Activated CD4-positive, alpha-beta T cell treated with anti-CD3 and anti-CD28 coated beads, Interleukin-2, amount 10 ng/mL, durations not matched to agents 24 days and 14 days (primary cell): ENCODE measurements at regions not wholly inside any gene's neighbourhood (a gene's known extent, or its start where the extent isn't known, plus 50 kb on each side); places are given as distances from the start of the nearest gene placed in this dataset.
"Not testable (repeated sequence)": the region's sequence is repeated elsewhere in the genome, so short reads cannot be mapped to it uniquely, and the experiment has no call there.

ENCODE experiments used
- DNase-seq: peaks from one replicate; pipeline ENCODE4 v3.0.0; 2022
- H3K27ac Mint-ChIP-seq: one replicate; pipeline ENCODE4 v1.8.0; 2022; ENCODE audit warnings: mild to moderate bottlenecking, mixed read lengths
- H3K27me3 Mint-ChIP-seq: one replicate; pipeline ENCODE4 v1.8.0; 2022; ENCODE audit warnings: mixed read lengths
- H3K36me3 Mint-ChIP-seq: one replicate; pipeline ENCODE4 v1.8.0; 2022; ENCODE audit warnings: low read depth, mild to moderate bottlenecking, mixed read lengths
- H3K4me1 Mint-ChIP-seq: one replicate; pipeline ENCODE4 v1.8.0; 2021; ENCODE audit warnings: mixed read lengths
- H3K4me3 Mint-ChIP-seq: one replicate; pipeline ENCODE4 v1.8.0; 2022; ENCODE audit warnings: mild to moderate bottlenecking, moderate library complexity, mixed read lengths
- H3K9me3 Mint-ChIP-seq: one replicate; pipeline ENCODE4 v1.8.0; 2021; ENCODE audit warnings: mixed read lengths
- intact Hi-C: fragments of 100-400 bp; cut with micrococcal nuclease; formaldehyde crosslinking; loops from one replicate; pipeline ENCODE4 v1.15.1; 2023

GRCh38 chr21:14058566-14058965, 152.2 kb downstream of the LIPI start:
- no peaks in the 10 kb centered on the region for H3K4me1 Mint-ChIP-seq
- intact Hi-C loops, result no loop called here
- H3K4me3 Mint-ChIP-seq, result no peak overlapping the region
- H3K9me3 Mint-ChIP-seq, result no peaks in the 10 kb centered on the region
- H3K27ac Mint-ChIP-seq, result no peak overlapping the region
- H3K36me3 Mint-ChIP-seq, result no peaks in the 10 kb centered on the region
- no peaks in the 10 kb centered on the region for H3K27me3 Mint-ChIP-seq
- DNase-seq, result peak; percentile 46

- H3K36me3 Mint-ChIP-seq, H3K27ac Mint-ChIP-seq, H3K9me3 Mint-ChIP-seq, H3K4me3 Mint-ChIP-seq, H3K4me1 Mint-ChIP-seq, intact Hi-C loops, H3K27me3 Mint-ChIP-seq: not testable (repeated sequence)
- peak; percentile 40 for DNase-seq
Measured at GRCh38 chr21:14057841-14058481, 152.8 kb downstream of the LIPI start.

DNA sequence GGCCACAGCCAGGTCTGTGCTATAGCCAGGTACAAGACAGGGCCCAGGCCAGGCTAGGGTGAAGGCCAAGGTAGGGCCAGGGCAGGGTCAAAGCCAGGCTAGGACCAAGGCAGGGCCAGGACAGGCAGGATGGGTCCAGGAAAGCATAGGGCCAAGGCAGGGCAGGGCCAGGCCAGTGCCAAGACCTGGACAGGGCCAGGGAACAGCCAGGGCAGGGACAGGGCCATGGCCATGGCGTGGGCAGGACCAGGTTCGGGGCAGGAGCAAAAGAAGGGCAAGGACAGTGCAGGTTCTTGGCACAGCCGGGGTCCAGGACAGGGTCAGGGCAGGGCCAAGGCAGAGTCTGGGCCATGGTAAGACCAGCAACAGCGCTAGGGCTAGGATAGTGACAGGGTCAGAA, 153.4 kb downstream of the LIPI start:
- Mint-ChIP-seq H3K4me3 (no peak overlapping the region), H3K4me1 (no peaks in the 10 kb centered on the region), H3K36me3 (no peaks in the 10 kb centered on the region), H3K27ac (no peak overlapping the region), H3K9me3 (no peaks in the 10 kb centered on the region), H3K27me3 (no peaks in the 10 kb centered on the region)
- no peak for DNase-seq
- intact Hi-C loops, result no loop called here

- Mint-ChIP-seq H3K4me3 (no peak overlapping the region), H3K36me3 (no peaks in the 10 kb centered on the region), H3K27ac (no peak overlapping the region), H3K9me3 (no peaks in the 10 kb centered on the region), H3K27me3 (no peaks in the 10 kb centered on the region), H3K4me1 (no peaks in the 10 kb centered on the region)
- DNase-seq, result peak; percentile 46
- intact Hi-C loops, result no loop called here
Measured at GRCh38 chr21:14056771-14057191, 154.0 kb downstream of the LIPI start.

- H3K9me3 Mint-ChIP-seq, H3K36me3 Mint-ChIP-seq, H3K27ac Mint-ChIP-seq, H3K4me1 Mint-ChIP-seq, H3K4me3 Mint-ChIP-seq, H3K27me3 Mint-ChIP-seq, intact Hi-C loops: not testable (repeated sequence)
- DNase-seq, result peak; percentile 49
Measured at GRCh38 chr21:14055746-14056515, 154.8 kb downstream of the LIPI start.

DNA sequence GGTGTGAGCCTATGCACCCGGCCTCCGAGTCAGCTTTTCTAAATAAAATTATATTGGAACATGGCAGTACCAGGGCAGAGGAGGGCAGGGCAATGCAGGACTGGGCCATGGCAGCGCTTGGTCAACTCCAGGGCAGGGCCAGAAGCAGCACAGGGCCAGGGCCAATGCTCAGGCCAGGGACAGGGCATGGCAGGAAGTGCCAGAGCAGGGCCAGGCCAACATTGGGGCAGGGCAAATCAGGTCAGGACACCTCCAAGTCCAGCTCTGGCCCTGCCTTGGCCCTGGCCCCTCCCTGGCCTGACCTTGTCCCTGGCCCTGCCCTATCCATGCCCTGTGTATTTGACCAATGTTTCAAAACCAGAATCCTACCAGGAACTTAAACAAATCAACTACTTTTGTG, 156.1 kb downstream of the LIPI start:
- Mint-ChIP-seq H3K27ac (no peak overlapping the region), H3K27me3 (no peaks in the 10 kb centered on the region), H3K4me1 (peaks cover 4% of the 10 kb centered on the region), H3K36me3 (no peaks in the 10 kb centered on the region), H3K4me3 (no peak overlapping the region), H3K9me3 (no peaks in the 10 kb centered on the region)
- peak; percentile 37 for DNase-seq
- intact Hi-C loops, result no loop called here

- no peak overlapping the region for H3K4me3 Mint-ChIP-seq
- no peaks in the 10 kb centered on the region for H3K36me3 Mint-ChIP-seq
- DNase-seq, result no peak
- no peaks in the 10 kb centered on the region for H3K27me3 Mint-ChIP-seq
- peaks cover 4% of the 10 kb centered on the region for H3K4me1 Mint-ChIP-seq
- intact Hi-C loops, result no loop called here
- no peak overlapping the region for H3K27ac Mint-ChIP-seq
- H3K9me3 Mint-ChIP-seq, result no peaks in the 10 kb centered on the region
Measured at GRCh38 chr21:14050121-14050520, 160.6 kb downstream of the LIPI start.

DNA sequence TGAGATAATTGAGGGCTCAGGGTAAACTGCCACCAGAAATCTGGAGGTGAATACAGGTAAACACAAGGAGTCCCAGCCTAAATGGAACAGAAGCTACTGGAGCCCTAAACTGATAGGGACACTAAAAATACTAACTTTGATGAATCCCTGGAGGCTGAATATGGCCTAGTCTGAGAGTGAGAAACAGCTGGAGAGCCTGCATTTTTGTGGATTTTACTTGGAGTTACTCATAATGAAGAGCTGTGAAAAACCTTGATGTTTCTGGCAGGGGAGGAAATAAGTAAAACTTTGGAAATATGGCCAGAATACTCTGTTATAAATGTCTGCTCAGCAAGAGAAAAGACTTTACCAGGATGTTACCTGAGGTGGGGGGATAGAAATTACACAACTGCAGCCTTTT, 164.4 kb downstream of the LIPI start:
- Mint-ChIP-seq H3K36me3 (no peaks in the 10 kb centered on the region), H3K4me3 (no peak overlapping the region), H3K9me3 (no peaks in the 10 kb centered on the region), H3K27me3 (no peaks in the 10 kb centered on the region), H3K4me1 (peaks cover 4% of the 10 kb centered on the region), H3K27ac (no peak overlapping the region)
- no peak for DNase-seq
- intact Hi-C loops, result no loop called here

DNA sequence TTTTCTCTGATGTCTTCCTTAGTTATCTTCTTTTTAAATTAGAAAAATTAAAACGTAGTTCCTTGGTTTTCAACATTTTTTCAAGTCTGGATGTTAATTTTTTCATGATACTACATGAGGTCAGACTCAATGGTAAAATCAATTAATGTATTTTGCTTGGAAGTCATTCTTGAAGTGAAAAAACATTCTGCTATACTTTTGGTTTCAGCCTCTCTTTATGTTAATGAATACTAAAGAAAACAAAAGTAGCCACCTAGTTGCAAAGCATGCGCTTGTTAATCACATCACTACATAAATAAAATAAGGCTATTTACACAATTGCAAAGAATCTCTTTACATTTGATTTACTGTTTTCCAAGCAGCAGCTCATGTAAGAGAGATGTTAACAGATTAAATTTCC, 170.4 kb downstream of the LIPI start:
- intact Hi-C loops, result no loop called here
- DNase-seq, result no peak
- Mint-ChIP-seq H3K4me1 (peaks cover 3% of the 10 kb centered on the region), H3K27me3 (no peaks in the 10 kb centered on the region), H3K9me3 (no peaks in the 10 kb centered on the region), H3K36me3 (no peaks in the 10 kb centered on the region), H3K27ac (no peak overlapping the region), H3K4me3 (no peak overlapping the region)

- H3K36me3 Mint-ChIP-seq, H3K27ac Mint-ChIP-seq, DNase-seq, H3K27me3 Mint-ChIP-seq, H3K9me3 Mint-ChIP-seq, intact Hi-C loops: not testable (repeated sequence)
- H3K4me3 Mint-ChIP-seq, result peak overlapping the region; percentile 96
- H3K4me1 Mint-ChIP-seq, result peaks cover 17% of the 10 kb centered on the region
Measured at GRCh38 chr21:14028619-14029018, 182.1 kb downstream of the LIPI start.

DNA sequence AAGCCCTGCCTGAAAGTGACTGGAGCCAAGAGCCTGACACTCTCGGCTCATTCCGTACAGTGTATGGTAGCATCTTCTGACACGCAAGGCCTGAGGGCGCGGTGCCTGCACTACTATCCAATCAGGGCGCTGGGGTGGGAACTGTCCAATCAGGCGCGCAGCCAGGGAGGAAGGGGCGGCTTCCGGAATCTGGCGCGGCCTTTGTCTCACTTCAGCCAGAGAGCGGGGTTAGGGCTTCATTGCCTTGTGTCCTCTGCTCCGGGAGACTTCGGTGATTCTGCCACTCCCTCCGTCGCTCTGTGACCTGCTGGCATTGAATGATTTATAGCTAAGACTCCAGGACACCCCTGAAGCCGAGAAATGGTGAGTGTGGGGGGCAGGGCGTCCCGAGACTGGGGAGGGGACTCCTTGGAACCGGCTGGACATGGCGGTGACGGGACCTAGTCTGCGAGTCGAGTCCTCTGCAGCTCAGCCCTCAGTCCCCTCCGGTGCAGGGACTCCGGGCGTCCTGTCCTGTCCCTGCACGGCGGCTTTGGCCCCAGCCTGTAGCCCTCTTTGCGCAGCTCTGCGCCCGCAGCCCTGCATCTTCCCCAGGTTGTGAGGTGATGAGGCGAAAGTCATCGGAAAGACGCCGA, 183.4 kb downstream of the LIPI start:
- H3K27me3 Mint-ChIP-seq, H3K9me3 Mint-ChIP-seq, H3K36me3 Mint-ChIP-seq, intact Hi-C loops: not testable (repeated sequence)
- H3K27ac Mint-ChIP-seq, result peak overlapping the region; percentile 88
- H3K4me1 Mint-ChIP-seq, result peaks cover 17% of the 10 kb centered on the region
- peak overlapping the region; percentile 96 for H3K4me3 Mint-ChIP-seq
- peak; percentile 97 for DNase-seq

- H3K36me3 Mint-ChIP-seq, H3K27me3 Mint-ChIP-seq, H3K4me3 Mint-ChIP-seq, H3K9me3 Mint-ChIP-seq, intact Hi-C loops, H3K27ac Mint-ChIP-seq, H3K4me1 Mint-ChIP-seq: not testable (repeated sequence)
- DNase-seq, result peak; percentile 15
Measured at GRCh38 chr21:14020108-14020507, 190.6 kb downstream of the LIPI start.

DNA sequence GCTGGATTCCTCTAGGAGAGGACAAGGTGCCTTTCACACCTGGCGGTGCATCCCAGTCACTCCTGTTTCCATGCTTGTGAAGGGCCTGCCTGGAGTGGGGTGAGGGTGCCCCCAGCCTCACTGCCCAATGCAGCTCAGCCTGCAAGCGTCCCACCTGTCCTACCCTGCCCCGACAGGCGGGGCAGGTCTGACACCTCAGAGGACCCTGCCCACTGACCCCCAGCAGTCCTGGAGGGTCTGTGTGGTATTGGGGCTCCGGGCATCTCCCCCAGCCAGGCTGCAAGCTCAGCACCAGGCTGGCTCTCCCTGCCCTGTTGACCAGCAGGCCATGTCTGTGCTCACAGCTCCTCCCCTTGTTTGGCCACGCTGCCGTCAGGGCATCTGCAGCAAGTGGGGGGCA, 194.9 kb downstream of the LIPI start:
- H3K27ac Mint-ChIP-seq, DNase-seq, H3K4me3 Mint-ChIP-seq, intact Hi-C loops, H3K4me1 Mint-ChIP-seq, H3K9me3 Mint-ChIP-seq, H3K36me3 Mint-ChIP-seq, H3K27me3 Mint-ChIP-seq: not testable (repeated sequence)

- H3K9me3 Mint-ChIP-seq, H3K4me1 Mint-ChIP-seq, intact Hi-C loops, DNase-seq, H3K36me3 Mint-ChIP-seq, H3K27me3 Mint-ChIP-seq, H3K27ac Mint-ChIP-seq, H3K4me3 Mint-ChIP-seq: not testable (repeated sequence)
Measured at GRCh38 chr21:14013623-14014498, 196.9 kb downstream of the LIPI start.
